Suprapubic skin (tissue), 4 donors: ENCODE measurements at regions not wholly inside any gene's neighbourhood (a gene's known extent, or its start where the extent isn't known, plus 50 kb on each side); places are given as distances from the start of the nearest gene placed in this dataset.

ENCODE experiments used
- CTCF ChIP-seq, 2 donors: fragments of 200-600 bp in 1 of 2; fragments of 450-650 bp in 1 of 2; sonication (generic) in 1 of 2; IDR thresholded peaks; one replicate each; pipeline ENCODE4 v1.5.1; 2016 to 2019; ENCODE audit warnings: antibody characterized with exemption in 2 of 2, mild to moderate bottlenecking in 1 of 2, moderate library complexity in 1 of 2
- EP300 ChIP-seq: sonication (generic); formaldehyde crosslinking; IDR thresholded peaks from one replicate; pipeline ENCODE4 v1.6.1; 2017; ENCODE audit warnings: antibody characterized with exemption
- POLR2A ChIP-seq, 2 donors: fragments of 450-650 bp; IDR thresholded peaks; one replicate each; pipeline ENCODE4 v1.6.1; 2017; ENCODE audit warnings: antibody characterized with exemption in 2 of 2, mild to moderate bottlenecking in 2 of 2, moderate library complexity in 2 of 2
- POLR2AphosphoS5 ChIP-seq, 3 donors: sonication (generic); formaldehyde crosslinking; IDR thresholded peaks; one replicate each; pipeline ENCODE4 v1.6.1; 2017; ENCODE audit warnings: antibody characterized with exemption in 3 of 3

GRCh38 chr1:187847531-187847930, 1018.8 kb downstream of the PLA2G4A start:
- TF ChIP-seq CTCF (IDR thresholded peaks at IDR 0.05): no peak
- TF ChIP-seq POLR2AphosphoS5 (IDR thresholded peaks at IDR 0.05): no peak
- no peak for TF ChIP-seq POLR2A (IDR thresholded peaks at IDR 0.05)
- TF ChIP-seq EP300: no peak
